ENCODE measurements at regions not wholly inside any gene's neighbourhood (a gene's known extent, or its start where the extent isn't known, plus 50 kb on each side); places are given as distances from the start of the nearest gene placed in this dataset.

- no peak for DNase-seq
Measured at GRCh38 chr10:29924436-29924835, 134.9 kb downstream of the JCAD start.

GRCh38 chr10:29923416-29923965, 135.9 kb downstream of the JCAD start:
- no peak for DNase-seq

- no peak for DNase-seq
Measured at GRCh38 chr10:29922892-29923291, 136.5 kb downstream of the JCAD start.

- no peak for DNase-seq
Measured at GRCh38 chr10:29922226-29922625, 137.2 kb downstream of the JCAD start.

- DNase-seq: no peak
Measured at GRCh38 chr10:29921071-29921446, 138.3 kb downstream of the JCAD start.

- DNase-seq: no peak
Measured at GRCh38 chr10:29920408-29921070, 138.8 kb downstream of the JCAD start.

GRCh38 chr10:29918623-29919400, 140.6 kb downstream of the JCAD start:
- no peak for DNase-seq

- DNase-seq: no peak
Measured at GRCh38 chr10:29917311-29917710, 142.1 kb downstream of the JCAD start.

GRCh38 chr10:29916669-29917068, 142.7 kb downstream of the JCAD start:
- no peak for DNase-seq

- DNase-seq: no peak
Measured at GRCh38 chr10:29914986-29915785, 144.2 kb downstream of the JCAD start.

- no peak for DNase-seq
Measured at GRCh38 chr10:29908962-29909361, 150.4 kb downstream of the JCAD start.

GRCh38 chr10:29900865-29901264, 158.5 kb downstream of the JCAD start:
- DNase-seq: no peak

GRCh38 chr10:29897999-29898716, 161.2 kb downstream of the JCAD start:
- DNase-seq: no peak

GRCh38 chr10:29897430-29897829, 162.0 kb downstream of the JCAD start:
- no peak for DNase-seq

GRCh38 chr10:29896053-29896452, 163.3 kb downstream of the JCAD start:
- no peak for DNase-seq

- no peak for DNase-seq
Measured at GRCh38 chr10:29895456-29895855, 163.9 kb downstream of the JCAD start.

GRCh38 chr10:29888321-29888720, 171.1 kb downstream of the JCAD start:
- no peak for DNase-seq

GRCh38 chr10:29886299-29886698, 173.1 kb downstream of the JCAD start:
- DNase-seq: no peak

- no peak for DNase-seq
Measured at GRCh38 chr10:29883231-29883630, 176.2 kb downstream of the JCAD start.

GRCh38 chr10:29882766-29883165, 176.6 kb downstream of the JCAD start:
- DNase-seq: no peak

GRCh38 chr10:29881811-29882210, 177.6 kb downstream of the JCAD start:
- DNase-seq: no peak

- DNase-seq: no peak
Measured at GRCh38 chr10:29881336-29881771, 178.0 kb downstream of the JCAD start.

GRCh38 chr10:29880856-29881255, 178.5 kb downstream of the JCAD start:
- no peak for DNase-seq

Measured in stimulated activated CD4-positive, alpha-beta T cell treated with anti-CD3 and anti-CD28 coated beads, Interleukin-4, amount 100 ng/mL, for 1 hour (primary cell).